ENCODE measurements at regions not wholly inside any gene's neighbourhood (a gene's known extent, or its start where the extent isn't known, plus 50 kb on each side); places are given as distances from the start of the nearest gene placed in this dataset.

DNA sequence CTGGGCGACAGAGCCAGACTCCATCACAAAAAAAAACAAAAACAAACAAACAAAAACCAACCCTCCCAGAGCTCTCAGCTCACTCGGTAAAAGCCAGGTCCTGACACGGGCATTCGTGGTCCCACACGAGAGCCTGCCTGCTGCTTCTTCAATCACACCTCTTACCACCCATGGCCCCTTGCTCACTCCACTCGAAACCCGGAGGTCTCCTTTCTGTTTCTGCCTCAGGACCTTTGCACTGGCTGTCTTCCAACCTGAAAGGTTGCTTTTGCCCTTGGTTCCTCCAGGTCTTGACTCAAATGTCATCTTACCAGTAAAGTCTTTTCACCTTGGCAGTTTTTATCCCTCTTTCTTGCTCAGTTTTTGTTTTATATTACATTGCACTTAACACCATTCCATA lies 169.6 kb downstream of the EVX1 start:
- TF ChIP-seq, protein P1, sequence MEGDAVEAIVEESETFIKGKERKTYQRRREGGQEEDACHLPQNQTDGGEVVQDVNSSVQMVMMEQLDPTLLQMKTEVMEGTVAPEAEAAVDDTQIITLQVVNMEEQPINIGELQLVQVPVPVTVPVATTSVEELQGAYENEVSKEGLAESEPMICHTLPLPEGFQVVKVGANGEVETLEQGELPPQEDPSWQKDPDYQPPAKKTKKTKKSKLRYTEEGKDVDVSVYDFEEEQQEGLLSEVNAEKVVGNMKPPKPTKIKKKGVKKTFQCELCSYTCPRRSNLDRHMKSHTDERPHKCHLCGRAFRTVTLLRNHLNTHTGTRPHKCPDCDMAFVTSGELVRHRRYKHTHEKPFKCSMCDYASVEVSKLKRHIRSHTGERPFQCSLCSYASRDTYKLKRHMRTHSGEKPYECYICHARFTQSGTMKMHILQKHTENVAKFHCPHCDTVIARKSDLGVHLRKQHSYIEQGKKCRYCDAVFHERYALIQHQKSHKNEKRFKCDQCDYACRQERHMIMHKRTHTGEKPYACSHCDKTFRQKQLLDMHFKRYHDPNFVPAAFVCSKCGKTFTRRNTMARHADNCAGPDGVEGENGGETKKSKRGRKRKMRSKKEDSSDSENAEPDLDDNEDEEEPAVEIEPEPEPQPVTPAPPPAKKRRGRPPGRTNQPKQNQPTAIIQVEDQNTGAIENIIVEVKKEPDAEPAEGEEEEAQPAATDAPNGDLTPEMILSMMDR (conservative IDR thresholded peaks at IDR 0.05 in 1 of 2, IDR thresholded peaks at IDR 0.05 in 1 of 2; ENCODE audit: extremely low read depth in 1 of 2, insufficient read depth in 1 of 2, low read depth in 1 of 2, low read length in 2 of 2), result no peak
- no peak for TF ChIP-seq EZH2 (IDR thresholded peaks at IDR 0.05; ENCODE audit: borderline replicate concordance, low read length)
